ENCODE measurements at regions not wholly inside any gene's neighbourhood (a gene's known extent, or its start where the extent isn't known, plus 50 kb on each side); places are given as distances from the start of the nearest gene placed in this dataset.

GRCh38 chr5:167063116-167063515 is 1228.3 kb upstream of the WWC1 start:
- TF ChIP-seq CTCF (IDR thresholded peaks at IDR 0.05): no peak
- no peak for TF ChIP-seq POLR2A (IDR thresholded peaks at IDR 0.05)
